Endometrial microvascular endothelial cells (primary cell): ENCODE measurements at regions not wholly inside any gene's neighbourhood (a gene's known extent, or its start where the extent isn't known, plus 50 kb on each side); places are given as distances from the start of the nearest gene placed in this dataset.

Experiments
- in situ Hi-C: cut with HindIII; loops from 2 replicates; pipeline ENCODE4 v1.10.0; 2017; ENCODE audit warnings: low sequenced_read_pairs, low pct_unique_long_range_greater_than_20kb; ENCODE audit errors: inconsistent ontology term

GRCh38 chr10:21092683-21093524 is 195.8 kb upstream of the NEBL start:
- in situ Hi-C loops, result no loop called here

GRCh38 chr10:21090609-21091082 is 193.5 kb upstream of the NEBL start:
- in situ Hi-C loops, result no loop called here

GRCh38 chr10:21087476-21087875 is 190.4 kb upstream of the NEBL start:
- in situ Hi-C loops, result no loop called here

- in situ Hi-C loops, result no loop called here
Measured at GRCh38 chr10:21084700-21085099, 187.6 kb upstream of the NEBL start.

GRCh38 chr10:21083861-21084260 is 186.8 kb upstream of the NEBL start:
- in situ Hi-C loops, result no loop called here

GRCh38 chr10:21082206-21082605 is 185.1 kb upstream of the NEBL start:
- in situ Hi-C loops, result no loop called here

- in situ Hi-C loops, result no loop called here
Measured at GRCh38 chr10:21080261-21080660, 183.2 kb upstream of the NEBL start.

GRCh38 chr10:21079330-21079658 is 182.2 kb upstream of the NEBL start:
- in situ Hi-C loops, result no loop called here

GRCh38 chr10:21078410-21079329 is 181.6 kb upstream of the NEBL start:
- in situ Hi-C loops, result no loop called here

GRCh38 chr10:21077681-21078080 is 180.6 kb upstream of the NEBL start:
- in situ Hi-C loops, result no loop called here

GRCh38 chr10:21076381-21076780 is 179.3 kb upstream of the NEBL start:
- in situ Hi-C loops, result no loop called here

GRCh38 chr10:21075880-21076279 is 178.8 kb upstream of the NEBL start:
- in situ Hi-C loops, result no loop called here

GRCh38 chr10:21071001-21071673 is 174.0 kb upstream of the NEBL start:
- in situ Hi-C loops, result no loop called here

GRCh38 chr10:21069929-21070700 is 173.0 kb upstream of the NEBL start:
- in situ Hi-C loops, result no loop called here

- in situ Hi-C loops, result no loop called here
Measured at GRCh38 chr10:21069278-21069677, 172.2 kb upstream of the NEBL start.

GRCh38 chr10:21068026-21068656 is 171.0 kb upstream of the NEBL start:
- in situ Hi-C loops, result no loop called here

GRCh38 chr10:21065621-21066248 is 168.6 kb upstream of the NEBL start:
- in situ Hi-C loops, result no loop called here

GRCh38 chr10:21061982-21062381 is 164.9 kb upstream of the NEBL start:
- in situ Hi-C loops, result no loop called here
